HCT116 (cell line): ENCODE measurements at regions not wholly inside any gene's neighbourhood (a gene's known extent, or its start where the extent isn't known, plus 50 kb on each side); places are given as distances from the start of the nearest gene placed in this dataset.

Experiments used
- ATAC-seq: fragments of 200-7000 bp; cut with Tn5 transposase; 2 replicates; pipeline ENCODE4 v1.9.1; 2020; ENCODE audit warnings: mild to moderate bottlenecking, moderate library complexity
- BruUV-seq: library from RNA; stranded (reverse); fragments of 400-500 nt; replicated peaks from 2 replicates; lab custom pipeline; 2021; lab: Mats Ljungman, UMichigan
- CTCF ChIA-PET: fragments of 300-600 bp; sonication (Branson Sonifier 250); formaldehyde crosslinking; loops from one replicate; lab custom pipeline; 2021; ENCODE audit warnings: antibody characterized with exemption; lab: Charles Lee
- POLR2A ChIA-PET: fragments of 300-600, 350-600 bp; sonication (Branson Sonifier 250); formaldehyde crosslinking; loops from one replicate; lab custom pipeline; 2021; ENCODE audit warnings: antibody characterized with exemption; lab: Charles Lee
- RAD21 ChIA-PET, 2 experiments: fragments of 300-600 bp; sonication (Branson Sonifier 250); formaldehyde crosslinking; loops; one replicate each; lab custom pipeline; 2023; ENCODE audit warnings: low total read pairs in 2 of 2; ENCODE audit not compliant: uncharacterized antibody in 2 of 2, unreplicated experiment in 2 of 2, low non-redundant PET in 1 of 2; lab: Charles Lee
- DNase-seq: peaks from one replicate; pipeline ENCODE4 v3.0.0-alpha.2; 2010; ENCODE audit warnings: low read depth, low spot score
- H2AFZ ChIP-seq: fragments of 200-600 bp; shearing (Covaris generic), sonication (generic); 2 replicates; pipeline ENCODE4 v1.6.1; 2017; ENCODE audit warnings: low read depth, mixed run types, mixed read lengths, antibody characterized with exemption, low read length; ENCODE audit not compliant: poor library complexity, severe bottlenecking
- H3K27ac ChIP-seq: 2 replicates; pipeline ENCODE4 v1.5.1; 2012; ENCODE audit warnings: low read depth, low read length
- H3K27me3 ChIP-seq: fragments of 200-600 bp; sonication (generic); 2 replicates; pipeline ENCODE4 v1.6.1; 2016; ENCODE audit warnings: mixed run types, low read length, mixed read lengths; ENCODE audit not compliant: insufficient read depth
- H3K36me3 ChIP-seq, 2 experiments: fragments of 200-500 bp in 1 of 2; fragments of 200-600 bp in 1 of 2; sonication (Bioruptor generic) in 1 of 2; sonication (generic) in 1 of 2; 2 replicates each; pipeline versions ENCODE4 v1.5.1 to v1.6.1; 2014 to 2016; ENCODE audit warnings: low read length in 2 of 2, inconsistent platforms in 1 of 2, mixed read lengths in 1 of 2, mixed run types in 1 of 2; ENCODE audit not compliant: insufficient read depth in 2 of 2, control insufficient read depth in 1 of 2
- H3K4me1 ChIP-seq, 2 experiments: fragments of 200-600 bp in 1 of 2; sonication (generic) in 1 of 2; 2 replicates each; pipeline versions ENCODE4 v1.5.1 to v1.6.1; 2012 to 2017; ENCODE audit warnings: low read length in 2 of 2, inconsistent platforms in 1 of 2, mild to moderate bottlenecking in 1 of 2, mixed read lengths in 1 of 2, mixed run types in 1 of 2, moderate library complexity in 1 of 2; ENCODE audit not compliant: insufficient read depth in 2 of 2, control insufficient read depth in 1 of 2
- H3K4me2 ChIP-seq: fragments of 200-600 bp; sonication (generic); 2 replicates; pipeline ENCODE4 v1.6.1; 2017; ENCODE audit warnings: mixed run types, low read length, mixed read lengths
- H3K4me3 ChIP-seq, 2 experiments: fragments of 200-600 bp in 1 of 2; sonication (generic) in 1 of 2; replicated peaks in 1 of 2; 2 replicates each; pipeline ENCODE4 v1.5.1; 2011 to 2016; ENCODE audit warnings: low read length in 2 of 2, control low read depth in 1 of 2, low read depth in 1 of 2, mild to moderate bottlenecking in 1 of 2, mixed read lengths in 1 of 2, mixed run types in 1 of 2
- H3K79me2 ChIP-seq: fragments of 200-600 bp; sonication (generic); 2 replicates; pipeline ENCODE4 v1.6.1; 2017; ENCODE audit warnings: mild to moderate bottlenecking, mixed run types, low read length, moderate library complexity, mixed read lengths; ENCODE audit not compliant: insufficient read depth
- H3K9ac ChIP-seq: fragments of 200-600 bp; sonication (generic); 2 replicates; pipeline ENCODE4 v1.6.1; 2016; ENCODE audit warnings: low read length, mixed read lengths
- H3K9me2 ChIP-seq: fragments of 200-600 bp; sonication (generic), shearing (Covaris generic); 2 replicates; pipeline ENCODE4 v1.6.1; 2017; ENCODE audit warnings: mixed run types, mild to moderate bottlenecking, moderate library complexity; ENCODE audit not compliant: insufficient read depth
- H3K9me3 ChIP-seq, 2 experiments: fragments of 200-500 bp in 1 of 2; fragments of 200-600 bp in 1 of 2; sonication (Bioruptor generic) in 1 of 2; sonication (generic) in 1 of 2; 2 replicates each; pipeline ENCODE4 v1.6.1; 2014 to 2017; ENCODE audit warnings: low read length in 2 of 2, mixed read lengths in 2 of 2, inconsistent platforms in 1 of 2, low read depth in 1 of 2, mild to moderate bottlenecking in 1 of 2, mixed run types in 1 of 2, moderate library complexity in 1 of 2; ENCODE audit not compliant: control insufficient read depth in 1 of 2, insufficient read depth in 1 of 2
- H4K20me1 ChIP-seq: fragments of 200-600 bp; sonication (generic), shearing (Covaris generic); 2 replicates; pipeline ENCODE4 v1.6.1; 2017; ENCODE audit warnings: mixed run types, mild to moderate bottlenecking, moderate library complexity; ENCODE audit not compliant: insufficient read depth
- ATF3 ChIP-seq: IDR thresholded peaks from 2 replicates; pipeline ENCODE4 v1.6.1; 2012
- CEBPB ChIP-seq: IDR thresholded peaks from 2 replicates; pipeline ENCODE4 v1.6.1; 2012; ENCODE audit warnings: low read depth
- EGR1 ChIP-seq: IDR thresholded peaks from 2 replicates; pipeline ENCODE4 v1.6.1; 2012; ENCODE audit warnings: low read depth
- ELF1 ChIP-seq: IDR thresholded peaks from 2 replicates; pipeline ENCODE4 v1.6.1; 2012; ENCODE audit warnings: low read depth, borderline replicate concordance
- EZH2phosphoT487 ChIP-seq: fragments of 200-600 bp; IDR thresholded peaks from 2 replicates; pipeline ENCODE4 v1.6.1; 2018; ENCODE audit warnings: antibody characterized with exemption, borderline replicate concordance
- JUND ChIP-seq: IDR thresholded peaks from 2 replicates; pipeline ENCODE4 v1.6.1; 2012
- MAX ChIP-seq: IDR thresholded peaks from 2 replicates; pipeline ENCODE4 v1.6.1; 2012
- POLR2A ChIP-seq: IDR thresholded peaks from 2 replicates; pipeline ENCODE4 v1.7.0; 2011; ENCODE audit warnings: borderline replicate concordance; ENCODE audit not compliant: insufficient read depth, insufficient read length; ENCODE audit errors: extremely low read depth
- RAD21 ChIP-seq: IDR thresholded peaks from 2 replicates; pipeline ENCODE4 v1.6.1; 2012; ENCODE audit warnings: low read depth, mild to moderate bottlenecking
- REST ChIP-seq: IDR thresholded peaks from 2 replicates; pipeline ENCODE4 v1.6.1; 2012; ENCODE audit warnings: low read depth
- YY1 ChIP-seq: IDR thresholded peaks from 2 replicates; pipeline ENCODE4 v1.6.1; 2011; ENCODE audit warnings: low read length, low read depth, moderate library complexity, mild to moderate bottlenecking; ENCODE audit not compliant: insufficient replicate concordance; ENCODE audit errors: extremely low read depth
- ZFX ChIP-seq: fragments of 450-650 bp; IDR thresholded peaks from 2 replicates; pipeline ENCODE4 v1.6.1; 2017
- ZNF274 ChIP-seq: fragments of 200-500 bp; sonication (Bioruptor generic); IDR thresholded peaks from 2 replicates; pipeline ENCODE4 v1.6.1; 2014; ENCODE audit warnings: mild to moderate bottlenecking, low read depth, low read length, inconsistent platforms
- intact Hi-C: fragments of 100-400 bp; cut with micrococcal nuclease; formaldehyde crosslinking; loops from 2 replicates; pipeline ENCODE4 v1.10.0; 2022
- TF ChIP-seq, protein P1 (sequence below): IDR thresholded peaks from 2 replicates; pipeline ENCODE4 v1.6.1; 2011; ENCODE audit warnings: mild to moderate bottlenecking, low read length, moderate library complexity; ENCODE audit not compliant: insufficient replicate concordance; ENCODE audit errors: extremely low read depth

DNA sequence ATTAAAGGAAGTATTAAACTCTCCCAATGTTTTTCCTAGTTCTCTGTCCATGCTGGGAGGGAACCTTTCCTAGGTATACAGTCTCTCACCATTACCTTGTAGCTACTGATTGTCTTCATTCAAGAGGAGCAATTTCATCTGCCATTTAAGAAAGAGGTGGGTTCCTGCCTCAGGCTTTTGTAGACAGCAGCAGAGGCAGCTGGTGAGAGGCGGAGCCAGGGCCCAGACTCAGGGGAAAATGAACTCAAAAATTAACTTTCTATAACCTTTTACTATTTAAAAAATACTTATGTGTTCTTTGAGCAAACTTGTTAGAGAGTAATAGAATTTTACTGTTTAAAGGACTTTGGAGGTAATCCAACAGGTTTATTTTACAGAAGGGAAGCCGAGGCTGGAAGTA is 133.0 kb downstream of the SNX19 start:
- Histone ChIP-seq H3K9me3 (no peaks in the 10 kb centered on the region), H3K9me2 (no peaks in the 10 kb centered on the region), H3K4me2 (no peak overlapping the region), H3K79me2 (no peaks in the 10 kb centered on the region), H3K27ac (no peak overlapping the region), H4K20me1 (no peaks in the 10 kb centered on the region), H3K4me1 (no peaks in the 10 kb centered on the region; a peak in 1 of 4 replicates), H3K9ac (no peak overlapping the region), H3K36me3 (no peaks in the 10 kb centered on the region), H3K4me3 (no peak overlapping the region), H3K27me3 (no peaks in the 10 kb centered on the region), H2AFZ (no peak overlapping the region)
- no peak for TF ChIP-seq MAX
- no peak for TF ChIP-seq EGR1
- no peak for TF ChIP-seq JUND
- no peak for TF ChIP-seq ZNF274
- no peak for TF ChIP-seq ZFX
- no peak for TF ChIP-seq EZH2phosphoT487
- no peak for TF ChIP-seq ELF1
- no peak for TF ChIP-seq RAD21
- no peak for TF ChIP-seq YY1
- POLR2A ChIA-PET: no interaction called here
- intact Hi-C loops: no loop called here
- CTCF ChIA-PET: no interaction called here
- no TSS peak for BruUV-seq
- DNase-seq (no peak), ATAC-seq (no peak)
- RAD21 ChIA-PET: no interaction called here

GRCh38 chr11:130785380-130786116 is 130.7 kb downstream of the SNX19 start:
- Histone ChIP-seq H4K20me1 (no peaks in the 10 kb centered on the region), H3K9ac (no peak overlapping the region), H3K4me1 (no peaks in the 10 kb centered on the region; a peak in 1 of 4 replicates), H3K79me2 (no peaks in the 10 kb centered on the region), H3K4me3 (no peak overlapping the region), H3K27me3 (no peaks in the 10 kb centered on the region), H3K36me3 (no peaks in the 10 kb centered on the region), H3K9me2 (no peaks in the 10 kb centered on the region), H3K27ac (no peak overlapping the region), H2AFZ (no peak overlapping the region), H3K9me3 (no peaks in the 10 kb centered on the region), H3K4me2 (no peak overlapping the region)
- intact Hi-C loops: no loop called here
- ChIA-PET CTCF (no interaction called here), POLR2A (no interaction called here), RAD21 (no interaction called here)
- ATAC-seq (no peak), DNase-seq (no peak)
- no TSS peak for BruUV-seq
- TF ChIP-seq, protein P1, sequence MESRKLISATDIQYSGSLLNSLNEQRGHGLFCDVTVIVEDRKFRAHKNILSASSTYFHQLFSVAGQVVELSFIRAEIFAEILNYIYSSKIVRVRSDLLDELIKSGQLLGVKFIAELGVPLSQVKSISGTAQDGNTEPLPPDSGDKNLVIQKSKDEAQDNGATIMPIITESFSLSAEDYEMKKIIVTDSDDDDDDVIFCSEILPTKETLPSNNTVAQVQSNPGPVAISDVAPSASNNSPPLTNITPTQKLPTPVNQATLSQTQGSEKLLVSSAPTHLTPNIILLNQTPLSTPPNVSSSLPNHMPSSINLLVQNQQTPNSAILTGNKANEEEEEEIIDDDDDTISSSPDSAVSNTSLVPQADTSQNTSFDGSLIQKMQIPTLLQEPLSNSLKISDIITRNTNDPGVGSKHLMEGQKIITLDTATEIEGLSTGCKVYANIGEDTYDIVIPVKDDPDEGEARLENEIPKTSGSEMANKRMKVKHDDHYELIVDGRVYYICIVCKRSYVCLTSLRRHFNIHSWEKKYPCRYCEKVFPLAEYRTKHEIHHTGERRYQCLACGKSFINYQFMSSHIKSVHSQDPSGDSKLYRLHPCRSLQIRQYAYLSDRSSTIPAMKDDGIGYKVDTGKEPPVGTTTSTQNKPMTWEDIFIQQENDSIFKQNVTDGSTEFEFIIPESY: no peak
- TF ChIP-seq ATF3 (no peak), POLR2A (no peak), JUND (no peak), ZFX (no peak), RAD21 (no peak), CEBPB (no peak), ELF1 (no peak), REST (no peak)
